ENCODE measurements at regions not wholly inside any gene's neighbourhood (a gene's known extent, or its start where the extent isn't known, plus 50 kb on each side); places are given as distances from the start of the nearest gene placed in this dataset.

DNA sequence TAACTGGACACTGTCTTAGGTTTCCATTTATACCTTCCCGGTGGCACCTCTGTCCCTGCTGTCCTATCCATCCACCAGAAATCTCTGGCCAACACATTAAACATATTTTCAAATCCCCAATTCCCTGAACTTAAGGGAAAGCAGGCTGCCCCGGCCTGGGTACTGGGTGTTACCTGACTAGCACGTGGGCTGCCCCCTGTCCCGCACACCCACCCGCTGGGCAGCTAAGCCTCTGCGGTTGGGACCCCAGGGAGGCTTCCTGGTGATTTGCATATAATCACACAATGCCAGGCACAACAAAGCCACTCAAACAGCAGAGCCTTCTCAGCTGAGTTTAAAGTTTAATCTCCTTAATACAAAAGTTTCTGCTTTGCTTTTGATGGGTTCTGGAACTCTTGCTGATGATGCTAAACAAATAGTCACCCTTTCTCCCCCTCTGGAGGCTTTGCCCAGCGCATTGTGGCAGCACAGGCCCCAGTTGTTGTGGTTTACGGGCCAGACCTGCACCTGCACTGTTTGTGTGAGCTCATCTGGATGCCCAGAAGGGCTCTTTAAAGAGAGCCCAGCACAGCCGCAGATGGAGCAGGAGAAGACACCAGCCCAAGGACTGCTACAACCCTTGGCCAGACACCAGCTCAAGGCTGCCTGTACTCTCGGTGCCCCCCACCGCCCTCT, 59.9 kb upstream of the POU2AF1 start:
- no peak for TF ChIP-seq JUN (IDR thresholded peaks at IDR 0.05)
- no peak for TF ChIP-seq CTCF (IDR thresholded peaks at IDR 0.05)
- no peak for TF ChIP-seq POLR2A (IDR thresholded peaks at IDR 0.05; ENCODE audit: low read length)
- no peak for TF ChIP-seq ZC3H11A (IDR thresholded peaks at IDR 0.05)
